ENCODE measurements at regions not wholly inside any gene's neighbourhood (a gene's known extent, or its start where the extent isn't known, plus 50 kb on each side); places are given as distances from the start of the nearest gene placed in this dataset.

DNA sequence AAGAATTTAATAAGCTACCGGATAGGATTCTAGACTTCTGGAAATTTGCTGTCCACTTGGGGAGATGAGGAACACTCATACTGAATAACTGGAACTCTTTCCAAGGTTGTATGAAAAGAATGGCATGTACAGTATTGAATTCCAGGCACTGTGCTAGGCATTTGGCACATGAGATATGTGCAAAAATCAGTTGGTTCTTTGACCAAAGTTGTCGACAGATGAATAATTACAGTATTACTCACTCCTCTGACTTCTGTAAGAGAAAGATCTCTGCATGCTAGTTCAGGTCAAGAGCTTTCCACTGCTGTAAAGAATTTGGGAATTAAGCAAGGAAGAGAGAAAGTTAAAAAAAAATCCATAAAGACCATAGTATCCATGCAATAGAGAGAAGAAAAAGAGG lies 764.7 kb downstream of the BCL11B start:
- no peaks in the 10 kb centered on the region for H3K9me3 Mint-ChIP-seq (ENCODE audit: unreplicated experiment)
- no peaks in the 10 kb centered on the region for H3K36me3 Mint-ChIP-seq (ENCODE audit: low read depth, unreplicated experiment)
- H3K27me3 Mint-ChIP-seq (ENCODE audit: unreplicated experiment): no peaks in the 10 kb centered on the region
- no peak overlapping the region for H3K27ac Mint-ChIP-seq (ENCODE audit: unreplicated experiment)
- no peak overlapping the region for H3K4me3 Mint-ChIP-seq (ENCODE audit: unreplicated experiment)
- TF ChIP-seq, protein P1, sequence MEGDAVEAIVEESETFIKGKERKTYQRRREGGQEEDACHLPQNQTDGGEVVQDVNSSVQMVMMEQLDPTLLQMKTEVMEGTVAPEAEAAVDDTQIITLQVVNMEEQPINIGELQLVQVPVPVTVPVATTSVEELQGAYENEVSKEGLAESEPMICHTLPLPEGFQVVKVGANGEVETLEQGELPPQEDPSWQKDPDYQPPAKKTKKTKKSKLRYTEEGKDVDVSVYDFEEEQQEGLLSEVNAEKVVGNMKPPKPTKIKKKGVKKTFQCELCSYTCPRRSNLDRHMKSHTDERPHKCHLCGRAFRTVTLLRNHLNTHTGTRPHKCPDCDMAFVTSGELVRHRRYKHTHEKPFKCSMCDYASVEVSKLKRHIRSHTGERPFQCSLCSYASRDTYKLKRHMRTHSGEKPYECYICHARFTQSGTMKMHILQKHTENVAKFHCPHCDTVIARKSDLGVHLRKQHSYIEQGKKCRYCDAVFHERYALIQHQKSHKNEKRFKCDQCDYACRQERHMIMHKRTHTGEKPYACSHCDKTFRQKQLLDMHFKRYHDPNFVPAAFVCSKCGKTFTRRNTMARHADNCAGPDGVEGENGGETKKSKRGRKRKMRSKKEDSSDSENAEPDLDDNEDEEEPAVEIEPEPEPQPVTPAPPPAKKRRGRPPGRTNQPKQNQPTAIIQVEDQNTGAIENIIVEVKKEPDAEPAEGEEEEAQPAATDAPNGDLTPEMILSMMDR (IDR thresholded peaks at IDR 0.05; ENCODE audit: unreplicated experiment): no peak
- H3K4me1 Mint-ChIP-seq (ENCODE audit: unreplicated experiment): no peaks in the 10 kb centered on the region
- no peak for DNase-seq (ENCODE audit: low spot score)

DNA sequence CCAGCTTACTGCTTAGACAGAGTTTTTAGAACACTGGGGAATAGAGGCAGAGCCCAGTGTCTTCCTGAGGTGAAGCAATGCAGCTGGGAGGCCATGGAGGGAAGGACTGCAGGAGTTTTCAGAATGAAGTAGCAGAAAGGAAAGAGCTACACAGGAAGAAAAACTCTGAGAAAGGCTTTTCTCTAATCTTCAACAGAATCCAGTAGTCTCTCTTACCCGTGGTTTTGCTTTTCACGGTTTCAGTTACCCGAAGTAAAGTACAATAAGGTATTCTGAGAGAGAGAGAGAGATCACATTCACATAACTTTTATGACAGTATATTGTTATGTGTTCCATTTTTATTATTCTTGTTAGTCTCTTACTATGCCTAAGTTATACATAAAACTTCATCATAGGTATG lies 761.6 kb downstream of the BCL11B start:
- H3K27me3 Mint-ChIP-seq (ENCODE audit: unreplicated experiment): no peaks in the 10 kb centered on the region
- DNase-seq (ENCODE audit: low spot score): no peak
- no peaks in the 10 kb centered on the region for H3K4me1 Mint-ChIP-seq (ENCODE audit: unreplicated experiment)
- H3K36me3 Mint-ChIP-seq (ENCODE audit: low read depth, unreplicated experiment): no peaks in the 10 kb centered on the region
- no peak overlapping the region for H3K27ac Mint-ChIP-seq (ENCODE audit: unreplicated experiment)
- H3K9me3 Mint-ChIP-seq (ENCODE audit: unreplicated experiment): no peaks in the 10 kb centered on the region
- TF ChIP-seq, protein P1 (IDR thresholded peaks at IDR 0.05; ENCODE audit: unreplicated experiment): no peak
- no peak overlapping the region for H3K4me3 Mint-ChIP-seq (ENCODE audit: unreplicated experiment)

GRCh38 chr14:98512501-98513251 lies 759.3 kb downstream of the BCL11B start:
- no peak for DNase-seq (ENCODE audit: low spot score)
- no peak overlapping the region for H3K4me3 Mint-ChIP-seq (ENCODE audit: unreplicated experiment)
- H3K36me3 Mint-ChIP-seq (ENCODE audit: low read depth, unreplicated experiment): no peaks in the 10 kb centered on the region
- H3K27me3 Mint-ChIP-seq (ENCODE audit: unreplicated experiment): no peaks in the 10 kb centered on the region
- no peak overlapping the region for H3K27ac Mint-ChIP-seq (ENCODE audit: unreplicated experiment)
- TF ChIP-seq, protein P1 (IDR thresholded peaks at IDR 0.05; ENCODE audit: unreplicated experiment): no peak
- H3K4me1 Mint-ChIP-seq (ENCODE audit: unreplicated experiment): no peaks in the 10 kb centered on the region
- no peaks in the 10 kb centered on the region for H3K9me3 Mint-ChIP-seq (ENCODE audit: unreplicated experiment)

- H3K4me3 Mint-ChIP-seq (ENCODE audit: unreplicated experiment): no peak overlapping the region
- no peaks in the 10 kb centered on the region for H3K4me1 Mint-ChIP-seq (ENCODE audit: unreplicated experiment)
- H3K9me3 Mint-ChIP-seq (ENCODE audit: unreplicated experiment): no peaks in the 10 kb centered on the region
- no peaks in the 10 kb centered on the region for H3K36me3 Mint-ChIP-seq (ENCODE audit: low read depth, unreplicated experiment)
- no peak overlapping the region for H3K27ac Mint-ChIP-seq (ENCODE audit: unreplicated experiment)
- TF ChIP-seq, protein P1 (IDR thresholded peaks at IDR 0.05; ENCODE audit: unreplicated experiment): no peak
- no peaks in the 10 kb centered on the region for H3K27me3 Mint-ChIP-seq (ENCODE audit: unreplicated experiment)
- DNase-seq (ENCODE audit: low spot score): no peak
These were observed 758.4 kb downstream of the BCL11B start for GRCh38 chr14:98513558-98513957.

GRCh38 chr14:98514016-98514415 lies 758.0 kb downstream of the BCL11B start:
- DNase-seq (ENCODE audit: low spot score): no peak
- Mint-ChIP-seq H3K27ac (ENCODE audit: unreplicated experiment) (no peak overlapping the region), H3K27me3 (ENCODE audit: unreplicated experiment) (no peaks in the 10 kb centered on the region), H3K9me3 (ENCODE audit: unreplicated experiment) (no peaks in the 10 kb centered on the region), H3K4me1 (ENCODE audit: unreplicated experiment) (no peaks in the 10 kb centered on the region), H3K4me3 (ENCODE audit: unreplicated experiment) (no peak overlapping the region), H3K36me3 (ENCODE audit: low read depth, unreplicated experiment) (no peaks in the 10 kb centered on the region)
- TF ChIP-seq, protein P1 (IDR thresholded peaks at IDR 0.05; ENCODE audit: unreplicated experiment): no peak
